Adrenal gland (tissue), 9 donors: ENCODE measurements at regions not wholly inside any gene's neighbourhood (a gene's known extent, or its start where the extent isn't known, plus 50 kb on each side); places are given as distances from the start of the nearest gene placed in this dataset.

ENCODE experiments used
- DNase-seq, 7 donors: peaks; one replicate each; pipeline ENCODE4 v3.0.0-alpha.2; 2019 to 2020
- H3K27ac ChIP-seq, 5 donors: fragments of 200-600 bp; sonication (generic) in 4 of 5; 1 replicate in 3 of 5; 2 replicates in 2 of 5; pipeline versions ENCODE4 v1.5.1 to v1.8.0; 2016 to 2020; ENCODE audit warnings: mild to moderate bottlenecking in 1 of 5
- H3K27me3 ChIP-seq: fragments of 200-600 bp; 2 replicates; pipeline ENCODE4 v1.8.0; 2021
- H3K36me3 ChIP-seq, 2 donors: fragments of 200-600 bp; replicated peaks in 1 of 2; 1 replicate in 1 of 2; 2 replicates in 1 of 2; pipeline versions ENCODE4 v1.5.1 to v1.8.0; 2018 to 2022
- H3K4me1 ChIP-seq, 2 donors: fragments of 200-600 bp; replicated peaks in 1 of 2; 1 replicate in 1 of 2; 2 replicates in 1 of 2; pipeline versions ENCODE4 v1.5.1 to v1.8.0; 2018 to 2021
- H3K4me3 ChIP-seq, 4 donors: fragments of 200-600 bp; sonication (generic) in 3 of 4; one replicate each; pipeline ENCODE4 v1.5.1; 2016 to 2018
- H3K9me3 ChIP-seq, 3 donors: fragments of 200-600 bp; sonication (generic) in 1 of 3; replicated peaks in 1 of 3; 1 replicate in 2 of 3; 2 replicates in 1 of 3; pipeline versions ENCODE4 v1.5.1 to v1.8.0; 2016 to 2021
- POLR2A ChIP-seq, 2 donors: fragments of 450-650 bp; IDR thresholded peaks; one replicate each; pipeline ENCODE4 v1.6.1; 2017; ENCODE audit warnings: antibody characterized with exemption in 2 of 2, mild to moderate bottlenecking in 2 of 2, moderate library complexity in 1 of 2
- WGBS, 4 donors: extraction: QIAGEN DNeasy Blood & Tissue Kit in 2 of 4; methylation state at CpG; one replicate each; pipeline versions ENCODE4 v1.1.5 to v1.1.7; 2013 to 2017; 5-methylcytosine and 5-hydroxymethylcytosine counted together
- intact Hi-C, 2 donors: fragments of 100-400 bp; cut with DNase I; formaldehyde crosslinking; loops; one replicate each; pipeline versions ENCODE4 v1.14.1 to v1.15.0; 2022 to 2023
- TF ChIP-seq, protein P1 (sequence below), 6 experiments: fragments of 450-650 bp in 4 of 6; fragments of 200-600 bp in 2 of 6; sonication (generic) in 1 of 6; IDR thresholded peaks; 1 replicate in 5 of 6; 2 replicates in 1 of 6; pipeline versions ENCODE4 v1.5.1 to v1.8.0; 2016 to 2021; ENCODE audit warnings: antibody characterized with exemption in 6 of 6, mild to moderate bottlenecking in 2 of 6, moderate library complexity in 1 of 6
- donor health status: healthy with polysubstance abuse.
- donor health status: Bipolar disorder and iron deficiency.
- donor health status: DM: yes; HTN: yes; CAD: no.
- donor health status: DM: no; HTN: no; CAD: no.
- donor health status: DM: no; HTN: no; CAD: no.

DNA sequence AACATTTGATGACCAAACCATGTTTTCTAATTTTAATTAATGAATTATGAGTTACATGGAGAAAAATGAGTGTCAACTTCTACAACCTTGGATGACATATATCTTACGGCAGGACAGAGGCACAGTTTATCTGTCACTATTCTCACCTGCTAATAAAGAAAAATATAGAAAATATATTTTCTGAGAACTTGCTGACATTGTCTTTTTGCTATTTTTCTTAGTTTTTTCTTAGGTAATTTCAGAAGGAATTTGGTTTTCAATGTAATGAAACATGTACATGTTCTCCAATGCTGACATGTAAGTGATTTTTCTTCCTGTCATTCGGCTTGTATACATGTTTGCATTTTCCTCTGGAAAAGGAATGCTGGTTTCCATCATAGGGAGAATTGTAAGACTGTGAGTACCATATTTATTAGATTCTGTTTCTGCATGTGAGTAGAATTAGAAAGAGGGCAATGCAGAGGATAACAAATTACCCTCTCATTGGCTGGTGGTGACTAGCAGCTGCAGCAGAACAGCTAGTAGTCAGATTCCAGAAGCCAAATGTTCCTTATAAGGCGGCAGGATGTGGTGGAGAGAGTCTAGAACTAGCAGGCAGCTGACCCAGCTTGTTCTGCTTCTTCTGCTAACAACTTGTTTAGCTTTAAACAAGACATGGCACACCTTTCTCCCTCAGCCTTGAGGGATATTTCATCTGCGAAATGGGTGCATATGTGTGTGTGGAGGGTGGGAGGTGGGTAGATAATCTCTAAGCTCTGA, 132.8 kb upstream of the SPACA1 start:
- WGBS, 4 donors = 94 to 96% (median 95%) methylated on average over 4 of the region's 4 CpGs
- H3K36me3 ChIP-seq = no peaks in the 10 kb centered on the region
- H3K27me3 ChIP-seq = no peaks in the 10 kb centered on the region
- H3K9me3 ChIP-seq = no peaks in the 10 kb centered on the region
- no peak for DNase-seq
- no peak overlapping the region for H3K4me3 ChIP-seq
- intact Hi-C loops = no loop called here
- no peak overlapping the region for H3K27ac ChIP-seq
- no peak for TF ChIP-seq POLR2A (IDR thresholded peaks at IDR 0.05)
- TF ChIP-seq, protein P1, sequence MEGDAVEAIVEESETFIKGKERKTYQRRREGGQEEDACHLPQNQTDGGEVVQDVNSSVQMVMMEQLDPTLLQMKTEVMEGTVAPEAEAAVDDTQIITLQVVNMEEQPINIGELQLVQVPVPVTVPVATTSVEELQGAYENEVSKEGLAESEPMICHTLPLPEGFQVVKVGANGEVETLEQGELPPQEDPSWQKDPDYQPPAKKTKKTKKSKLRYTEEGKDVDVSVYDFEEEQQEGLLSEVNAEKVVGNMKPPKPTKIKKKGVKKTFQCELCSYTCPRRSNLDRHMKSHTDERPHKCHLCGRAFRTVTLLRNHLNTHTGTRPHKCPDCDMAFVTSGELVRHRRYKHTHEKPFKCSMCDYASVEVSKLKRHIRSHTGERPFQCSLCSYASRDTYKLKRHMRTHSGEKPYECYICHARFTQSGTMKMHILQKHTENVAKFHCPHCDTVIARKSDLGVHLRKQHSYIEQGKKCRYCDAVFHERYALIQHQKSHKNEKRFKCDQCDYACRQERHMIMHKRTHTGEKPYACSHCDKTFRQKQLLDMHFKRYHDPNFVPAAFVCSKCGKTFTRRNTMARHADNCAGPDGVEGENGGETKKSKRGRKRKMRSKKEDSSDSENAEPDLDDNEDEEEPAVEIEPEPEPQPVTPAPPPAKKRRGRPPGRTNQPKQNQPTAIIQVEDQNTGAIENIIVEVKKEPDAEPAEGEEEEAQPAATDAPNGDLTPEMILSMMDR (IDR thresholded peaks at IDR 0.05) = no peak
- no peaks in the 10 kb centered on the region for H3K4me1 ChIP-seq

DNA sequence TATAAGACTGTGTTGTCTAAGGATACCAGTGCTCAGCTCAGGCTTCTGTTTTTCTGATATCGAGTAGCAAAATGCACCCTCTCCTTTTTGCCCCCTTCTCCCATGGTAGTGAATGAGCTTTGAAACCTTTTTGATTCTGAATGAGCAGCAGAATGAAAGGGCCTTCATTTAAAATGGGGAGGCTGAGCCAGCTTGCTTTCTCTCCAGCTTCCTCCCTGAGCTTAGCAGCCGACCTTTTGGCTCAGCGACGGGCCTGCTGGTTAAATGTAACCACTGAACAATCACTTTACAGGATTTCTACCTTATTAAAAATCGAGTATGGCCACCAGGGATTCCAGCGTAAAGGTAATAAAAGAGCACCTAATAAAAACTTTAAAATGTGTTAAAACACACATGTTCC, 133.7 kb upstream of the SPACA1 start:
- no peak for DNase-seq
- intact Hi-C loops = no loop called here
- Histone ChIP-seq H3K4me3 (no peak overlapping the region), H3K9me3 (no peaks in the 10 kb centered on the region), H3K36me3 (no peaks in the 10 kb centered on the region), H3K27me3 (no peaks in the 10 kb centered on the region), H3K27ac (no peak overlapping the region), H3K4me1 (no peaks in the 10 kb centered on the region)
- TF ChIP-seq POLR2A (IDR thresholded peaks at IDR 0.05) = no peak
- TF ChIP-seq, protein P1 (IDR thresholded peaks at IDR 0.05) = no peak
- 73 to 80% (median 76%) methylated on average over 6 of the region's 6 CpGs for WGBS, 4 donors

DNA sequence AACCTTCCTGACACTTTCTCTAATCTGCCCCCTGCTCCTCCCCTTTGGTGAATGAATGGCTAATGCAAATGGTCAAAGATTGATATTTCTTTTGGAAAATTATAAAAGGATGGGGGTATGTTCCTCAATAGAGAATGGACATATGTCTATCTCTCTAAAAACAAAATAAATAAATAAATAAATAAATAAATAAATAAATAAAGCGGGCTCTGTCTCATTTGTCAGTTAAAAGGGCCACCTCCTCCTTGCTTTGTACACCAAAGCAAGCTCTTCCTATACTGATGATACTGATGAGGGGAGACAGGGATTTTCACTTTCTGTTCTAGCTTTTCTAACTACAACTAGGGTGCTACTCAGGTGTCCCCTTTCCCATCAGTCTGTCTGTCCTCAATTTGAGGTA, 135.5 kb upstream of the SPACA1 start:
- no peak for DNase-seq
- no peak overlapping the region for H3K27ac ChIP-seq
- no peaks in the 10 kb centered on the region for H3K36me3 ChIP-seq
- intact Hi-C loops = no loop called here
- TF ChIP-seq, protein P1 (IDR thresholded peaks at IDR 0.05) = no peak
- TF ChIP-seq POLR2A (IDR thresholded peaks at IDR 0.05) = no peak
- H3K27me3 ChIP-seq = peaks cover 4% of the 10 kb centered on the region
- H3K9me3 ChIP-seq = no peaks in the 10 kb centered on the region
- no peaks in the 10 kb centered on the region for H3K4me1 ChIP-seq
- WGBS, 4 donors = 86 to 91% (median 88%) methylated on average over 1 of the region's 1 CpG
- H3K4me3 ChIP-seq = no peak overlapping the region

DNA sequence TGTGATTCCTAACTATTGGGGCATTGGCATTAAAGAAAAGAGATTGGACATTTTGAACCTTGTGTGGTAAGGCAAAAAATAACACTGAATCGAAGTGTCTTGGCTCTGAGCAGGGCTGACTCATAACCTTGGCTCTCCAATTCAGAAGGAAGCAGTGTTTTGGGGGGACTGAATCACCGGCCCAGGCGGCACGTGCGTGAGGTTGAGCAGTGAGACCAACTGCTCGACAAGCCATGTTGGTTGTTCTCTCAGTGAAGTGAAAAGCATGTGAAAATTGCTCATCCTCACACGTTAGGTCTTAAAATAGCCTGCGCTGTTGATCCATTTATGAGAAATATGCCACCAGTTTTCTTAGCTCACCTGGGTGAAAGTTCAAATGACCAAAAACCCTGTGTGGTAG, 137.8 kb upstream of the SPACA1 start:
- peaks cover 4% of the 10 kb centered on the region for H3K27me3 ChIP-seq
- TF ChIP-seq, protein P1 (IDR thresholded peaks at IDR 0.05) = no peak
- no peak for TF ChIP-seq POLR2A (IDR thresholded peaks at IDR 0.05)
- peak in 5 of 7 donors; percentile 18 to 65 (median 28) for DNase-seq
- no peak overlapping the region for H3K4me3 ChIP-seq
- no peaks in the 10 kb centered on the region for H3K4me1 ChIP-seq
- intact Hi-C loops = no loop called here
- no peaks in the 10 kb centered on the region for H3K36me3 ChIP-seq
- WGBS, 4 donors = 52 to 76% (median 64%) methylated on average over 8 of the region's 8 CpGs
- H3K27ac ChIP-seq = no peak overlapping the region
- no peaks in the 10 kb centered on the region for H3K9me3 ChIP-seq
